ENCODE measurements at regions not wholly inside any gene's neighbourhood (a gene's known extent, or its start where the extent isn't known, plus 50 kb on each side); places are given as distances from the start of the nearest gene placed in this dataset.

DNA sequence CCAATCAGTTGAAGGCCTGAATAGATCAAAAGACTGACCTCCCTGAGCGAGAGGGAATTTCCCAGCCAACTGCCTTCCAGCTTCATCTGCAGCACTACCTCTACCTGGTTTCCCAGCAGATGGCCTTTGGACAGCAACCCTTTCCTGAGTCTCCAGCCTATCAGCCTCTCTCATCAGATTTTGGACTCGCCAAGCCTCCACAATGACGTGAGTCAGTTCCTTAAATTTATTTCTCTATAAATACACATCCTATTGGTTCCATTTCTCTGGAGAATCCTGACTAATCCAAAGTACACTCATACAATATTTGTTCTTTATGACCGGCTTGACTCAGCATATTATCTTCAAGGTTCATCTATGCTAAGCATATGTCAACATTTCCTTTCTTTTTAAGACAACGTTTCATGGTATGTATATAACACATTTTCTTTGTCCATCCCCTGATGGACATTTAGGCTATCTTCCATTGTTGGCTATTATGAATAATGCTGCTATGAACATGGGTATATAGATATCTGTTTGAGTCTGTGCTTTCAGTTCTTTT, 294.6 kb downstream of the LRATD1 start:
- ATAC-seq (ENCODE audit: low read depth) (no peak), DNase-seq (ENCODE audit: low spot score in 2 of 2) (no peak)
- no peak overlapping the region for H3K4me3 Mint-ChIP-seq
- no peaks in the 10 kb centered on the region for H3K4me1 Mint-ChIP-seq
- no peaks in the 10 kb centered on the region for H3K36me3 Mint-ChIP-seq
- H3K27ac Mint-ChIP-seq, result no peak overlapping the region
- H3K27me3 Mint-ChIP-seq, result peaks cover 1% of the 10 kb centered on the region
- H3K9me3 Mint-ChIP-seq, result no peaks in the 10 kb centered on the region

DNA sequence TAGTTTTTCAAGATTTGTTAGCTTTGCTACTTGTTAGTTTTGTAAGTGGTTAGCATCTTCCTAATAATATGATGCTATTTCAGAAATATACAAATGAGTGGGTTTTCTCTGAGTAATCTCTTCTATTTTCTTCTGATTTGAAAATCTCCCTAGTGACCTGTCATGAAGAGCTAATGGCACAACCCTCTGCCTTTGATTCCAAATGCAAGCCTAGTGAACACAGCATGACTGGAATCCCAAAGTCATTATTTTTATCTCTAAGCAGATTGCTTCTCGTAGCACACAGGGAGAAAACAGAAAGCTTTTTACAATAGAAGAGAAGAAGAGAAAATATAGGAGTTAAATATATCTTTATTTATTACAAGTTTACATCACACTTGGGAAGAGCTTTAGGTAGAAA, 295.5 kb downstream of the LRATD1 start:
- H3K27ac Mint-ChIP-seq, result no peak overlapping the region
- no peak overlapping the region for H3K4me3 Mint-ChIP-seq
- no peaks in the 10 kb centered on the region for H3K4me1 Mint-ChIP-seq
- no peak for DNase-seq (ENCODE audit: low spot score in 2 of 2)
- H3K27me3 Mint-ChIP-seq, result peaks cover 1% of the 10 kb centered on the region
- no peaks in the 10 kb centered on the region for H3K36me3 Mint-ChIP-seq
- H3K9me3 Mint-ChIP-seq, result no peaks in the 10 kb centered on the region
- no peak for ATAC-seq (ENCODE audit: low read depth)

DNA sequence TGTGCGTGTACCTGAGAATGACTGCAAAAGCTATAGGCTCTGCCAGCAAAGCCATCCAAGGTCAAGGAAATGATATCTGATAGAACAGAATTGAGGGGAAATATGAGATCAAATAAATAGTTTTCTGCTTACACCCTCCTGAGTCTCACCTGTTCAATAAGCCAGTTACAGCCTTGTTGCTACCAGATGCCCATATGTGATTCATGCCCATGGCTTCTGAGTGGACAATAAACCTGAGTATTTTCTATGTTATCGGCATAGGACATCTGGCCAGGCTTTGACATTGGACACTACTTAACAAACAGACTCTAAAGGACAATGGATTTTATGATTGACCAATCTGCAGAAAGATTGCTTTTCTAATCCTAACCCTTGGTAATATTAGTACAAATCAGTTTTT, 297.9 kb downstream of the LRATD1 start:
- peaks cover 1% of the 10 kb centered on the region for H3K27me3 Mint-ChIP-seq
- no peak overlapping the region for H3K4me3 Mint-ChIP-seq
- ATAC-seq (ENCODE audit: low read depth) (no peak), DNase-seq (ENCODE audit: low spot score in 2 of 2) (no peak)
- H3K4me1 Mint-ChIP-seq, result no peaks in the 10 kb centered on the region
- H3K27ac Mint-ChIP-seq, result no peak overlapping the region
- no peaks in the 10 kb centered on the region for H3K36me3 Mint-ChIP-seq
- H3K9me3 Mint-ChIP-seq, result no peaks in the 10 kb centered on the region

DNA sequence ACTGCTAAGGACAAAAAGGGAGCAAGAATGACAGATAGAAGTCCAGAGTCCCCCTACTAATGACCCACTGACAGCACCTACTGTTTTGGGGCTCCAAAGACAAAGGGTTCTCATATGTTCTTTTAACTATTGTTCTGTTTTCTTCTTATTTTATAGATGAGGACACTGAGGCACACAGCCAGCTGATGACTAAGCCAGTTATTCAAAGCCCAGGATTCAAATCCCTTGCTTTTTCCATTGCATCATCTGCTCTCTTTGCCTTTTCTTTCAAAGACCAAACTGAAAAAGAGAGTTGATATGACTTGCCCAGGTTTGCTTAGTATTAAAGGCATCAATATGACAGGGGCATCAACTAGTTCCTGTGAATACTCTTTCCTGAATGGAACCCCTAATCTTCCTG, 299.8 kb downstream of the LRATD1 start:
- H3K9me3 Mint-ChIP-seq, result peaks cover 4% of the 10 kb centered on the region
- H3K4me1 Mint-ChIP-seq, result no peaks in the 10 kb centered on the region
- no peak overlapping the region for H3K4me3 Mint-ChIP-seq

GRCh38 chr2:14933753-14934152, 301.2 kb downstream of the LRATD1 start:
- Mint-ChIP-seq H3K9me3 (peaks cover 4% of the 10 kb centered on the region), H3K27me3 (peaks cover 5% of the 10 kb centered on the region), H3K4me3 (no peak overlapping the region), H3K4me1 (no peaks in the 10 kb centered on the region), H3K36me3 (no peaks in the 10 kb centered on the region), H3K27ac (no peak overlapping the region)
- ATAC-seq (ENCODE audit: low read depth), result no peak
- DNase-seq (ENCODE audit: low spot score in 2 of 2), result no peak

More for the DNA sequence above, 299.8 kb downstream of the LRATD1 start:
- ATAC-seq (ENCODE audit: low read depth) (no peak), DNase-seq (ENCODE audit: low spot score in 2 of 2) (no peak)
- Mint-ChIP-seq H3K27me3 (peaks cover 5% of the 10 kb centered on the region), H3K27ac (no peak overlapping the region), H3K36me3 (no peaks in the 10 kb centered on the region)

- no peak for ATAC-seq (ENCODE audit: low read depth)
- no peak overlapping the region for H3K27ac Mint-ChIP-seq
Observed at GRCh38 chr2:14936426-14936825, 303.9 kb downstream of the LRATD1 start.

DNA sequence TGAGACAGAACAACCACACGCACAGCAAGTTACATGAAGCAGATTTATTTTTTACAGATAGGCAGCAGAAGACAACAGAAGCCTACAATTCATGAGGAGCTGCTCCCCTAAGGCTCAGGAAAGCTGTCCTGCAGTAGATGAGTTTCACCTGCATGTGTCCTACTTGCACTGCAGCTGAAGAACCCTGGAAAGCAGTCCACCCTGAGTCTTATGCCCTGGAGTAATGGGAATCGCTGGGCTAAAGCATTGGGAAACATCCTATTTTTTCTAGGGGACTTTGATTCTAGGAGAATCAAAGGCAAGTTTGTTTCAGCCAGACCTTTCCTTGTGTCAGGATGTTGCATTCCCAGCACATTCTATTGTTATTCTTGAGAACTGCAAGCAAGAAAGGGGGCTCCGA, 304.8 kb downstream of the LRATD1 start:
- H3K4me3 Mint-ChIP-seq, result no peak overlapping the region
- ATAC-seq (ENCODE audit: low read depth) (no peak), DNase-seq (ENCODE audit: low spot score in 2 of 2) (no peak)
- H3K9me3 Mint-ChIP-seq, result peaks cover 7% of the 10 kb centered on the region
- H3K4me1 Mint-ChIP-seq, result no peaks in the 10 kb centered on the region
- H3K27ac Mint-ChIP-seq, result no peak overlapping the region
- no peaks in the 10 kb centered on the region for H3K36me3 Mint-ChIP-seq
- H3K27me3 Mint-ChIP-seq, result peaks cover 10% of the 10 kb centered on the region

More at GRCh38 chr2:14936426-14936825, 303.9 kb downstream of the LRATD1 start:
- no peaks in the 10 kb centered on the region for H3K36me3 Mint-ChIP-seq
- no peaks in the 10 kb centered on the region for H3K4me1 Mint-ChIP-seq
- peaks cover 9% of the 10 kb centered on the region for H3K27me3 Mint-ChIP-seq
- DNase-seq (ENCODE audit: low spot score in 2 of 2), result no peak
- H3K9me3 Mint-ChIP-seq, result peaks cover 7% of the 10 kb centered on the region
- H3K4me3 Mint-ChIP-seq, result no peak overlapping the region

GRCh38 chr2:14941151-14941631, 308.7 kb downstream of the LRATD1 start:
- Mint-ChIP-seq H3K27me3 (peaks cover 14% of the 10 kb centered on the region), H3K4me1 (no peaks in the 10 kb centered on the region), H3K36me3 (peaks cover 1% of the 10 kb centered on the region), H3K4me3 (no peak overlapping the region), H3K9me3 (peaks cover 14% of the 10 kb centered on the region), H3K27ac (no peak overlapping the region)
- ATAC-seq (ENCODE audit: low read depth), result no peak
- no peak for DNase-seq (ENCODE audit: low spot score in 2 of 2)

GRCh38 chr2:14942987-14943386, 310.5 kb downstream of the LRATD1 start:
- no peak overlapping the region for H3K27ac Mint-ChIP-seq
- H3K9me3 Mint-ChIP-seq, result peaks cover 13% of the 10 kb centered on the region
- DNase-seq (ENCODE audit: low spot score in 2 of 2) (no peak), ATAC-seq (ENCODE audit: low read depth) (no peak)
- H3K36me3 Mint-ChIP-seq, result peaks cover 1% of the 10 kb centered on the region
- H3K4me1 Mint-ChIP-seq, result no peaks in the 10 kb centered on the region
- peaks cover 11% of the 10 kb centered on the region for H3K27me3 Mint-ChIP-seq
- no peak overlapping the region for H3K4me3 Mint-ChIP-seq

DNA sequence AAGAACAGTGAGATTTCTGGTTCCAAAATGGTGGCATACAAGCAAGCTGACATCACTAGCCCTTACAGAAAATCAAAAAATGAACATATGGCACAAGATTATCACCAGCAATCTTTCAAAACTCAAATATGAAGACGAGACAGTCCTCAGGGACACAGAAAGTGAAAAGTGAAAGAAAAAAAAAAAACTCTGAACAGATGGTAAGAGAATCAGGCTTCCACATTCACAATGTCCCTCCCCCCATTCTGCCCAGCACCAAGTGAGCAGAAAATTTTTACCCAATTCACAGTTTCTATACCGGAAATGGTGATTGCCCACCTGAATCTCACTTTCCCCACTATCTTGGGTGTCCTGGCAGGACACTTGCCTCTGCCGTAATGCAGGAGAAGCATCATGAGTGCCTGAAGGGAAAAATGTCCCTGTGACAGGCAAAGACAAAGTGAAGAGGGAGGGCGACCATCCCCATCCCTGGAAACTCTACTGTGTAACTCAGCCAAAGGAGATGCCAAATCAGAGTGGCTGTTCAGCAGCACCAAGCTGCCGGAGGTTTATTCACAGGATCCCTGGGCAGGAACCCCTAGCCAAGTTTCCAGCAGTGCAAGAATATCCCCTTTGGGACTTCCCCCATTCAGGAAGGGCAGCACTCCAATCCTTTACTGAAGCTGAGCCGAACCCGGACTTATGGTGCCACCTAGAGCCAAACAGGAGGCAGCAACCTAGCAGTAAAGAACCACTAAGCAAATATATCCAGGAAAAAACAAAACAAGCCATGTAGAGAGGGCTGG, 312.2 kb downstream of the LRATD1 start:
- ATAC-seq (ENCODE audit: low read depth) (no peak), DNase-seq (ENCODE audit: low spot score in 2 of 2) (no peak)
- no peak overlapping the region for H3K4me3 Mint-ChIP-seq
- no peak overlapping the region for H3K27ac Mint-ChIP-seq
- no peaks in the 10 kb centered on the region for H3K4me1 Mint-ChIP-seq
- peaks cover 1% of the 10 kb centered on the region for H3K36me3 Mint-ChIP-seq
- peaks cover 13% of the 10 kb centered on the region for H3K9me3 Mint-ChIP-seq
- peaks cover 11% of the 10 kb centered on the region for H3K27me3 Mint-ChIP-seq

- Mint-ChIP-seq H3K9me3 (peaks cover 7% of the 10 kb centered on the region), H3K4me1 (no peaks in the 10 kb centered on the region), H3K27me3 (peaks cover 7% of the 10 kb centered on the region), H3K36me3 (no peaks in the 10 kb centered on the region), H3K4me3 (no peak overlapping the region), H3K27ac (no peak overlapping the region)
- no peak for DNase-seq (ENCODE audit: low spot score in 2 of 2)
- no peak for ATAC-seq (ENCODE audit: low read depth)
Observed at GRCh38 chr2:14951569-14952285, 319.2 kb downstream of the LRATD1 start.

GRCh38 chr2:14952400-14952963, 320.0 kb downstream of the LRATD1 start:
- DNase-seq (ENCODE audit: low spot score in 2 of 2) (no peak), ATAC-seq (ENCODE audit: low read depth) (no peak)
- no peak overlapping the region for H3K27ac Mint-ChIP-seq
- peaks cover 7% of the 10 kb centered on the region for H3K27me3 Mint-ChIP-seq
- H3K4me3 Mint-ChIP-seq, result no peak overlapping the region
- peaks cover 5% of the 10 kb centered on the region for H3K9me3 Mint-ChIP-seq
- H3K36me3 Mint-ChIP-seq, result no peaks in the 10 kb centered on the region
- no peaks in the 10 kb centered on the region for H3K4me1 Mint-ChIP-seq

- Mint-ChIP-seq H3K27me3 (peaks cover 6% of the 10 kb centered on the region), H3K4me1 (no peaks in the 10 kb centered on the region), H3K36me3 (no peaks in the 10 kb centered on the region), H3K27ac (no peak overlapping the region), H3K4me3 (no peak overlapping the region), H3K9me3 (peaks cover 3% of the 10 kb centered on the region)
- ATAC-seq (ENCODE audit: low read depth), result no peak
- no peak for DNase-seq (ENCODE audit: low spot score in 2 of 2)
Observed at GRCh38 chr2:14960686-14961324, 328.3 kb downstream of the LRATD1 start.

DNA sequence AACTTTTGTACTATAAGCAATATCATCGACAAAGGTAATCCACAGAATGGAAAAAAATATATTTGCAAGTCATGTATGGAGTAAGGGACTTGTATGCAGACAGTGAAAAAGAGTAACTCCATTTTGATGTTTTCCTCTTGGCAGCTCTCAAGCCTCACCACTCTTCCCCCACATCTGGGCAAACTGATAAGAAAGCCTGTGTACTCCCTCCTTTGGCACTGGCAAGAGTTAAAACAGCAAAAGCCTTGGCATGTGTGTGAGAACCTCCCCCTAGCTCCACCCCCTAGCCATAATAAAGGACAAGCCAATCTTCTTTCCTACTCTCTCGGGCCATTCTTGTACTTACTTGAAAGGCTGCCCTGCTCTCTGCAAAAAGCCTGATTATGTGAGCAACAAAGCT, 335.2 kb downstream of the LRATD1 start:
- Mint-ChIP-seq H3K4me1 (no peaks in the 10 kb centered on the region), H3K4me3 (no peak overlapping the region), H3K36me3 (no peaks in the 10 kb centered on the region), H3K9me3 (no peaks in the 10 kb centered on the region), H3K27ac (no peak overlapping the region), H3K27me3 (peaks cover 4% of the 10 kb centered on the region)
- no peak for DNase-seq (ENCODE audit: low spot score in 2 of 2)
- no peak for ATAC-seq (ENCODE audit: low read depth)

All from memory B cell (primary cell).